CD4-positive, CD25-positive, alpha-beta regulatory T cell (primary cell): ENCODE measurements at regions not wholly inside any gene's neighbourhood (a gene's known extent, or its start where the extent isn't known, plus 50 kb on each side); places are given as distances from the start of the nearest gene placed in this dataset.

ENCODE experiments used
- ATAC-seq, 2 donors: fragments of 150-1000 bp; cut with Tn5 transposase; one replicate each; pipeline ENCODE4 v1.10.0; 2021; ENCODE audit warnings: low read depth in 2 of 2, moderate number of reproducible peaks in 2 of 2, moderate library complexity in 1 of 2
- DNase-seq, 3 donors: peaks; one replicate each; pipeline versions ENCODE4 v3.0.0 to v3.0.0-alpha.2; 2012 to 2022; ENCODE audit warnings: mixed read lengths in 1 of 3
- H3K27ac ChIP-seq: one replicate; pipeline ENCODE4 v1.7.0; 2013; ENCODE audit warnings: mild to moderate bottlenecking, low read length; ENCODE audit not compliant: insufficient read depth, poor library complexity, severe bottlenecking
- H3K27me3 ChIP-seq: one replicate; pipeline ENCODE4 v1.7.0; 2013; ENCODE audit warnings: low read length; ENCODE audit not compliant: control insufficient read depth, insufficient read depth
- H3K36me3 ChIP-seq: one replicate; pipeline ENCODE4 v1.7.0; 2013; ENCODE audit warnings: mild to moderate bottlenecking, low read length, moderate library complexity; ENCODE audit not compliant: control insufficient read depth, insufficient read depth
- H3K4me1 ChIP-seq: 2 replicates; pipeline ENCODE4 v1.7.0; 2013; ENCODE audit warnings: mild to moderate bottlenecking, low read length; ENCODE audit not compliant: insufficient read depth, control insufficient read depth, poor library complexity, severe bottlenecking
- H3K4me3 ChIP-seq: one replicate; pipeline ENCODE4 v1.7.0; 2013; ENCODE audit warnings: low read depth, mild to moderate bottlenecking, low read length, moderate library complexity
- H3K9me3 ChIP-seq, 2 experiments: 1 replicate in 1 of 2; 2 replicates in 1 of 2; pipeline ENCODE4 v1.7.0; 2013; ENCODE audit warnings: low read length in 2 of 2, mild to moderate bottlenecking in 1 of 2, moderate library complexity in 1 of 2; ENCODE audit not compliant: control insufficient read depth in 2 of 2
- H3K27ac Mint-ChIP-seq, 3 donors: one replicate each; pipeline ENCODE4 v1.8.0; 2020 to 2022; ENCODE audit warnings: mild to moderate bottlenecking in 3 of 3, mixed read lengths in 3 of 3, moderate library complexity in 2 of 3
- H3K27me3 Mint-ChIP-seq: one replicate; pipeline ENCODE4 v1.8.0; 2022; ENCODE audit warnings: mild to moderate bottlenecking, mixed read lengths
- H3K36me3 Mint-ChIP-seq: one replicate; pipeline ENCODE4 v1.8.0; 2020; ENCODE audit warnings: mixed read lengths
- H3K4me1 Mint-ChIP-seq, 4 donors: one replicate each; pipeline ENCODE4 v1.8.0; 2020 to 2022; ENCODE audit warnings: mixed read lengths in 4 of 4, mild to moderate bottlenecking in 1 of 4
- H3K4me3 Mint-ChIP-seq, 4 donors: one replicate each; pipeline ENCODE4 v1.8.0; 2020 to 2022; ENCODE audit warnings: mild to moderate bottlenecking in 4 of 4, mixed read lengths in 4 of 4, moderate library complexity in 3 of 4
- H3K9me3 Mint-ChIP-seq, 7 donors: one replicate each; pipeline ENCODE4 v1.8.0; 2020 to 2022; ENCODE audit warnings: mixed read lengths in 7 of 7, mild to moderate bottlenecking in 3 of 7, moderate library complexity in 2 of 7

GRCh38 chr14:22384974-22385526 lies 204.0 kb downstream of the DAD1 start:
- Histone ChIP-seq H3K4me3 (no peak overlapping the region), H3K27ac (no peak overlapping the region)
- H3K27me3 Mint-ChIP-seq: no peaks in the 10 kb centered on the region

GRCh38 chr14:22384167-22384549 lies 204.9 kb downstream of the DAD1 start:
- H3K4me1 Mint-ChIP-seq: no peaks in the 10 kb centered on the region
- no peaks in the 10 kb centered on the region for H3K27me3 Mint-ChIP-seq
- H3K9me3 Mint-ChIP-seq: no peaks in the 10 kb centered on the region
- no peak overlapping the region for H3K4me3 Mint-ChIP-seq
- DNase-seq (no peak), ATAC-seq (no peak)
- Histone ChIP-seq H3K4me1 (no peaks in the 10 kb centered on the region), H3K9me3 (no peaks in the 10 kb centered on the region), H3K27ac (peak overlapping the region; percentile 33), H3K4me3 (no peak overlapping the region), H3K27me3 (no peaks in the 10 kb centered on the region), H3K36me3 (no peaks in the 10 kb centered on the region)
- H3K36me3 Mint-ChIP-seq: no peaks in the 10 kb centered on the region
- no peak overlapping the region for H3K27ac Mint-ChIP-seq

More at GRCh38 chr14:22384974-22385526, 204.0 kb downstream of the DAD1 start:
- H3K4me3 Mint-ChIP-seq: no peak overlapping the region
- H3K36me3 Mint-ChIP-seq: no peaks in the 10 kb centered on the region
- Histone ChIP-seq H3K36me3 (no peaks in the 10 kb centered on the region), H3K4me1 (no peaks in the 10 kb centered on the region), H3K9me3 (no peaks in the 10 kb centered on the region), H3K27me3 (no peaks in the 10 kb centered on the region)
- no peaks in the 10 kb centered on the region for H3K4me1 Mint-ChIP-seq
- H3K27ac Mint-ChIP-seq: no peak overlapping the region
- ATAC-seq (no peak), DNase-seq (no peak)
- no peaks in the 10 kb centered on the region for H3K9me3 Mint-ChIP-seq

DNA sequence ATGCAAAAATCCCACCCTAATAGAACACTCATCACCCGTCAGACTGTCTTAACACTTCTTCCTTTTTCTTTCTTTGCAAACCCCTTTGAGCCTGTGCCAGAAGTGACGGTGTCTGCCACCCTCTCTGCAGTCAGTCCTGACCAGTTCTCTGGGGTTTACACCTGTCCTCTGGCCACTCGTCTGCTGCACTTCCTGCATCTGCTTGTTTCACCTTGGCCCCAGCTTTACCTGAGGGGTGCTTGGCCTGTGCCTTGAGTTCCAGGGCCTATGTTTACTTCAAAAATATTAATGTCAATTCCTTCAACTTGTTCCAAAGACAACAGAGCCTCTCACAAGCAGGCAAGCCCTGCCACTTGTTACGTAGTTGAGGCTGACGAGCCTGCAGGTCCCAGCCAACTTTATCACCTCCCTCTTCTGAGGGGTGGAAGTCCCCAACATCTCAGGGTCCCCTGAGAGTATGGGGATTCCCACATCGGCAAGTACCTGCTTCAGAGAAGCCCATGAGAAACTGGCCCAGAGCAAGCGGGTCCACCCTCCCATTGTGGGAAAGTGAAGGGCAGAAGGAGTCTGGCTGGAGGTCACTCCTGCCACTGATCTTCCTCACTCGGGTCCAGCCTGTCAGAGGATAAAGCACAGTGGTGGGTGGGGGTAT lies 205.4 kb downstream of the DAD1 start:
- Histone ChIP-seq H3K9me3 (no peaks in the 10 kb centered on the region), H3K4me3 (no peak overlapping the region), H3K27ac (peak overlapping the region; percentile 70), H3K27me3 (no peaks in the 10 kb centered on the region), H3K36me3 (no peaks in the 10 kb centered on the region), H3K4me1 (no peaks in the 10 kb centered on the region)
- DNase-seq (no peak), ATAC-seq (no peak)
- H3K4me1 Mint-ChIP-seq: no peaks in the 10 kb centered on the region
- peak overlapping the region in 1 of 3 donors; percentile 69 for H3K27ac Mint-ChIP-seq
- H3K36me3 Mint-ChIP-seq: no peaks in the 10 kb centered on the region
- no peak overlapping the region for H3K4me3 Mint-ChIP-seq
- H3K9me3 Mint-ChIP-seq: no peaks in the 10 kb centered on the region
- H3K27me3 Mint-ChIP-seq: no peaks in the 10 kb centered on the region

GRCh38 chr14:22382955-22383354 lies 206.1 kb downstream of the DAD1 start:
- Histone ChIP-seq H3K4me3 (no peak overlapping the region), H3K36me3 (no peaks in the 10 kb centered on the region), H3K27ac (peak overlapping the region; percentile 70), H3K4me1 (no peaks in the 10 kb centered on the region), H3K9me3 (no peaks in the 10 kb centered on the region), H3K27me3 (no peaks in the 10 kb centered on the region)
- no peaks in the 10 kb centered on the region for H3K36me3 Mint-ChIP-seq
- DNase-seq: no peak
- no peaks in the 10 kb centered on the region for H3K4me1 Mint-ChIP-seq
- H3K4me3 Mint-ChIP-seq: no peak overlapping the region
- H3K27me3 Mint-ChIP-seq: no peaks in the 10 kb centered on the region
- ATAC-seq: no peak
- no peaks in the 10 kb centered on the region for H3K9me3 Mint-ChIP-seq
- H3K27ac Mint-ChIP-seq: peak overlapping the region in 2 of 3 donors; percentile 43 to 65

DNA sequence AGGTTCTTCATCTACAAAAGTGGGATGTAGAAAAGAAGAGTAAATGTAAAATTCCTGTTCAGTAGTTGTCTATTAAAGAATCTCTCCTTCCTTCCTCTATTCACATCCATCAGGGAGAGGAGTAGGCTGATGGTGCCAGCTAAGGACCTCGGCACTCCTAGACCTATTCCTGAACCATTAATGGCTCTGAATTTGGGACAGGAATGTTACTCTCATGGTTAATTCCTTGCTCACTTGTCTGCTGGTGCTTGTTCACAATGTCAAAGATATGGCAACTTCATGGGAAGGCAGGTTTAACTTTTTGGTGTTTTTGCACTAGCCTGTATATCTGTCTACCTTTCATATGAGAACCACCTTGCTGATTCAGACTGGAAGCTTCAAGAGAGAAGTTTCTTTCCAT lies 206.6 kb downstream of the DAD1 start:
- Mint-ChIP-seq H3K36me3 (no peaks in the 10 kb centered on the region), H3K9me3 (no peaks in the 10 kb centered on the region), H3K27ac (no peak overlapping the region), H3K27me3 (no peaks in the 10 kb centered on the region), H3K4me1 (no peaks in the 10 kb centered on the region), H3K4me3 (peak overlapping the region in 1 of 4 donors; percentile 13)
- no peaks in the 10 kb centered on the region for H3K27me3 ChIP-seq
- H3K4me3 ChIP-seq: no peak overlapping the region
- H3K27ac ChIP-seq: peak overlapping the region; percentile 70
- no peaks in the 10 kb centered on the region for H3K36me3 ChIP-seq
- DNase-seq (no peak), ATAC-seq (no peak)
- no peaks in the 10 kb centered on the region for H3K9me3 ChIP-seq
- H3K4me1 ChIP-seq: no peaks in the 10 kb centered on the region

DNA sequence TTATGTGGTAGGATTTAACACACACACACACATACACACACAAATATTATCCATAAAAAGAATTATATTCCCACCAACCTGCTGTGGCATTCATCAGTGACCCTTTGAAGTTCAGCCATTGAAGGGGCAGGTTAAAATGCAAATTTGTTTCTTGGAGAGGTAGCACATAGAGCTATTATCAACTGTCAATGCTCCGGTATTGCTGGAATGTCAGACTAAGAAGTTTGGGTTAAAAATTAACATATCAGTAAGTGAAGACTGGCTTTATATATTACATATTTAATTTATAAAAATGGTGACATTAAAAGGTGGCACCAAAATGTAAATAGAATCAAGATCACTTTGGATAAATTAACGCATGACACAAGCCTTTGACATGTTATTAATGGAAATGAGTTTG lies 207.3 kb downstream of the DAD1 start:
- Mint-ChIP-seq H3K9me3 (no peaks in the 10 kb centered on the region), H3K27ac (no peak overlapping the region), H3K36me3 (no peaks in the 10 kb centered on the region), H3K4me1 (no peaks in the 10 kb centered on the region), H3K27me3 (no peaks in the 10 kb centered on the region), H3K4me3 (no peak overlapping the region)
- Histone ChIP-seq H3K36me3 (no peaks in the 10 kb centered on the region), H3K4me3 (no peak overlapping the region), H3K27ac (no peak overlapping the region), H3K9me3 (no peaks in the 10 kb centered on the region), H3K27me3 (no peaks in the 10 kb centered on the region), H3K4me1 (no peaks in the 10 kb centered on the region)
- DNase-seq (no peak), ATAC-seq (no peak)

GRCh38 chr14:22381408-22381760 lies 207.6 kb downstream of the DAD1 start:
- ATAC-seq: no peak
- H3K4me1 Mint-ChIP-seq: no peaks in the 10 kb centered on the region
- no peak overlapping the region for H3K4me3 ChIP-seq
- H3K27me3 Mint-ChIP-seq: no peaks in the 10 kb centered on the region
- H3K4me1 ChIP-seq: no peaks in the 10 kb centered on the region
- no peak overlapping the region for H3K4me3 Mint-ChIP-seq
- no peaks in the 10 kb centered on the region for H3K9me3 Mint-ChIP-seq
- no peaks in the 10 kb centered on the region for H3K36me3 ChIP-seq
- no peak for DNase-seq
- H3K27ac Mint-ChIP-seq: no peak overlapping the region
- H3K27me3 ChIP-seq: no peaks in the 10 kb centered on the region
- H3K27ac ChIP-seq: no peak overlapping the region
- no peaks in the 10 kb centered on the region for H3K36me3 Mint-ChIP-seq
- no peaks in the 10 kb centered on the region for H3K9me3 ChIP-seq
